ENCODE measurements at regions not wholly inside any gene's neighbourhood (a gene's known extent, or its start where the extent isn't known, plus 50 kb on each side); places are given as distances from the start of the nearest gene placed in this dataset.

GRCh38 chr14:61221906-61222305 is 59.2 kb downstream of the TMEM30B start:
- Histone ChIP-seq H2AK5ac (ENCODE audit: low read length) (no peak overlapping the region), H3K9ac (ENCODE audit: low read length) (no peak overlapping the region), H2BK5ac (ENCODE audit: low read depth, low read length, poor library complexity) (no peak overlapping the region), H3K9me3 (ENCODE audit: insufficient read depth, low read depth, low read length) (no peaks in the 10 kb centered on the region), H3K36me3 (ENCODE audit: control insufficient read depth in 1 of 2, insufficient read depth in 2 of 2, low read length in 2 of 2) (no peaks in the 10 kb centered on the region), H3K27me3 (ENCODE audit: insufficient read depth, low read length) (no peaks in the 10 kb centered on the region), H3K14ac (ENCODE audit: low read length) (no peak overlapping the region), H3K4me2 (ENCODE audit: low read length) (no peak overlapping the region), H2AFZ (ENCODE audit: insufficient read depth, low read length, poor library complexity) (no peak overlapping the region), H3K18ac (ENCODE audit: low read length) (no peak overlapping the region), H3K4me3 (ENCODE audit: low read depth, low read length) (no peak overlapping the region), H3K27ac (ENCODE audit: low read depth, low read length) (no peak overlapping the region), H2BK120ac (ENCODE audit: insufficient read depth, low read length, poor library complexity) (no peak overlapping the region), H4K8ac (ENCODE audit: low read depth, low read length) (no peak overlapping the region), H3K4ac (ENCODE audit: low read depth, low read length) (no peak overlapping the region), H3K4me1 (ENCODE audit: control insufficient read depth in 1 of 2, insufficient read depth in 2 of 2, low read length in 2 of 2) (peaks cover 2 to 4% of the 10 kb centered on the region in 2 experiments), H3K23ac (ENCODE audit: low read length) (no peak overlapping the region), H4K91ac (ENCODE audit: low read depth, low read length) (no peak overlapping the region), H3K79me1 (ENCODE audit: low read length) (no peaks in the 10 kb centered on the region), H3K79me2 (ENCODE audit: control insufficient read depth, insufficient read depth, low read length, poor library complexity) (no peaks in the 10 kb centered on the region), H4K12ac (ENCODE audit: low read depth, low read length) (no peak overlapping the region), H2BK12ac (ENCODE audit: low read length) (no peak overlapping the region)
- WGBS (ENCODE audit: extremely low coverage, insufficient coverage, insufficient read length), result no CpG with 5 or more reads among the region's 3 CpGs
- DNase-seq, result no peak

DNA sequence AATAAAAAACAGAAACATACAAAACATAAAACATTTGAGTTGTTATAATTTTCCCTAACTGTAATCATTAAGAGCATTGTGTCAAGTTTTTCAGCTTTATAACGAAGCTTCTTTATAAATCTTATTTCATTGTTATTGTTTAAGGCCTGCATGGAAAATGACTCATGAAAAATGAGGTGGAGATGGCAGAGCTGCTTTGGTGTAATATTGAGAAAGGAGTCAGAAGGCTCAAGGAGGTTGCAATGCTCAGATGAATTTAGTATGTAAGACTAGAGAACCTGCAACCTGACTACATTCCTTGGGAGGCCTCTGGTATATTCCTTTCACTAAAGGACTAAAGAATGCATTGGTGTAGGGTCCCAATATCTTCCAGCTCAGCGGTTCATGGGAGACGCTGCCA is 61.5 kb downstream of the TMEM30B start:
- H4K91ac ChIP-seq (ENCODE audit: low read depth, low read length), result no peak overlapping the region
- DNase-seq, result no peak
- WGBS (ENCODE audit: extremely low coverage, insufficient coverage, insufficient read length), result no CpG with 5 or more reads among the region's 3 CpGs

DNA sequence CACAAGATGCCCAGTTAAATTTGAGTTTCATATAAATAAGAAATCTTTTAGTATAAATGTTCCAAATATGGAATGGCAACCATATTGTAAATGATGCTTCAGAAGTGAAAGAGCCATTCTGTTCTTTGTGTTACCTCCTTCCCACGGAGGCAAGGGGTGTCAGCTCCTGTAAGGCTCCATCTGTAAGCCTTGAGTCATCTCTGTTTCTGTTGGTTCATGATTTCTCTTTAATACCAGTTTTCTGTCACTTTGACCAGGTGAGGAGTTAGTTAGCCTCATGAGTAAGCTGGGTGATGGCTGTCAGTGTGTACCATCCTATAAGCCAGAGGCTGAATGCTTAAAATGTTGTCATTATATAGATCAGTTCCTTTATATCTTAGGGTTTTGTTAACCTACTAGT is 61.9 kb downstream of the TMEM30B start:
- H2BK5ac ChIP-seq (ENCODE audit: low read depth, low read length, poor library complexity), result no peak overlapping the region
- no peak for DNase-seq
- H3K9me3 ChIP-seq (ENCODE audit: insufficient read depth, low read depth, low read length), result no peaks in the 10 kb centered on the region
- H3K4me2 ChIP-seq (ENCODE audit: low read length), result no peak overlapping the region
- no peak overlapping the region for H4K8ac ChIP-seq (ENCODE audit: low read depth, low read length)
- no peaks in the 10 kb centered on the region for H3K79me1 ChIP-seq (ENCODE audit: low read length)
- peaks cover 2 to 4% of the 10 kb centered on the region in 2 experiments for H3K4me1 ChIP-seq (ENCODE audit: control insufficient read depth in 1 of 2, insufficient read depth in 2 of 2, low read length in 2 of 2)
- no CpG with 5 or more reads among the region's 1 CpG for WGBS (ENCODE audit: extremely low coverage, insufficient coverage, insufficient read length)
- no peak overlapping the region for H3K9ac ChIP-seq (ENCODE audit: low read length)
- H3K27me3 ChIP-seq (ENCODE audit: insufficient read depth, low read length), result no peaks in the 10 kb centered on the region
- no peak overlapping the region for H4K12ac ChIP-seq (ENCODE audit: low read depth, low read length)
- no peaks in the 10 kb centered on the region for H3K36me3 ChIP-seq (ENCODE audit: control insufficient read depth in 1 of 2, insufficient read depth in 2 of 2, low read length in 2 of 2)
- no peak overlapping the region for H3K14ac ChIP-seq (ENCODE audit: low read length)
- H2BK120ac ChIP-seq (ENCODE audit: insufficient read depth, low read length, poor library complexity), result no peak overlapping the region
- no peak overlapping the region for H4K91ac ChIP-seq (ENCODE audit: low read depth, low read length)
- no peak overlapping the region for H2AK5ac ChIP-seq (ENCODE audit: low read length)
- no peaks in the 10 kb centered on the region for H3K79me2 ChIP-seq (ENCODE audit: control insufficient read depth, insufficient read depth, low read length, poor library complexity)
- H2BK12ac ChIP-seq (ENCODE audit: low read length), result no peak overlapping the region
- no peak overlapping the region for H3K4ac ChIP-seq (ENCODE audit: low read depth, low read length)
- no peak overlapping the region for H3K27ac ChIP-seq (ENCODE audit: low read depth, low read length)
- H3K4me3 ChIP-seq (ENCODE audit: low read depth, low read length), result no peak overlapping the region
- H2AFZ ChIP-seq (ENCODE audit: insufficient read depth, low read length, poor library complexity), result no peak overlapping the region
- H3K23ac ChIP-seq (ENCODE audit: low read length), result no peak overlapping the region
- H3K18ac ChIP-seq (ENCODE audit: low read length), result no peak overlapping the region

More for the DNA sequence above, 61.5 kb downstream of the TMEM30B start:
- H3K4me3 ChIP-seq (ENCODE audit: low read depth, low read length), result no peak overlapping the region
- no peaks in the 10 kb centered on the region for H3K36me3 ChIP-seq (ENCODE audit: control insufficient read depth in 1 of 2, insufficient read depth in 2 of 2, low read length in 2 of 2)
- H2BK5ac ChIP-seq (ENCODE audit: low read depth, low read length, poor library complexity), result no peak overlapping the region
- H3K27ac ChIP-seq (ENCODE audit: low read depth, low read length), result no peak overlapping the region
- no peaks in the 10 kb centered on the region for H3K9me3 ChIP-seq (ENCODE audit: insufficient read depth, low read depth, low read length)
- H3K27me3 ChIP-seq (ENCODE audit: insufficient read depth, low read length), result no peaks in the 10 kb centered on the region
- H3K4ac ChIP-seq (ENCODE audit: low read depth, low read length), result no peak overlapping the region
- H3K79me1 ChIP-seq (ENCODE audit: low read length), result no peaks in the 10 kb centered on the region
- no peak overlapping the region for H2BK12ac ChIP-seq (ENCODE audit: low read length)
- peaks cover 2 to 4% of the 10 kb centered on the region in 2 experiments for H3K4me1 ChIP-seq (ENCODE audit: control insufficient read depth in 1 of 2, insufficient read depth in 2 of 2, low read length in 2 of 2)
- no peak overlapping the region for H3K9ac ChIP-seq (ENCODE audit: low read length)
- H2BK120ac ChIP-seq (ENCODE audit: insufficient read depth, low read length, poor library complexity), result no peak overlapping the region
- no peak overlapping the region for H2AFZ ChIP-seq (ENCODE audit: insufficient read depth, low read length, poor library complexity)
- no peak overlapping the region for H4K12ac ChIP-seq (ENCODE audit: low read depth, low read length)
- no peak overlapping the region for H3K18ac ChIP-seq (ENCODE audit: low read length)
- no peak overlapping the region for H3K23ac ChIP-seq (ENCODE audit: low read length)
- no peak overlapping the region for H4K8ac ChIP-seq (ENCODE audit: low read depth, low read length)
- H2AK5ac ChIP-seq (ENCODE audit: low read length), result no peak overlapping the region
- no peak overlapping the region for H3K14ac ChIP-seq (ENCODE audit: low read length)
- no peaks in the 10 kb centered on the region for H3K79me2 ChIP-seq (ENCODE audit: control insufficient read depth, insufficient read depth, low read length, poor library complexity)
- no peak overlapping the region for H3K4me2 ChIP-seq (ENCODE audit: low read length)

- Histone ChIP-seq H3K4me1 (ENCODE audit: control insufficient read depth in 1 of 2, insufficient read depth in 2 of 2, low read length in 2 of 2) (peaks cover 2 to 4% of the 10 kb centered on the region in 2 experiments), H4K12ac (ENCODE audit: low read depth, low read length) (no peak overlapping the region), H3K23ac (ENCODE audit: low read length) (no peak overlapping the region), H2BK5ac (ENCODE audit: low read depth, low read length, poor library complexity) (no peak overlapping the region), H3K4me3 (ENCODE audit: low read depth, low read length) (no peak overlapping the region), H3K27ac (ENCODE audit: low read depth, low read length) (no peak overlapping the region), H4K8ac (ENCODE audit: low read depth, low read length) (no peak overlapping the region), H3K9me3 (ENCODE audit: insufficient read depth, low read depth, low read length) (no peaks in the 10 kb centered on the region), H3K14ac (ENCODE audit: low read length) (no peak overlapping the region), H3K79me1 (ENCODE audit: low read length) (no peaks in the 10 kb centered on the region), H3K9ac (ENCODE audit: low read length) (no peak overlapping the region), H3K4ac (ENCODE audit: low read depth, low read length) (no peak overlapping the region), H3K36me3 (ENCODE audit: control insufficient read depth in 1 of 2, insufficient read depth in 2 of 2, low read length in 2 of 2) (no peaks in the 10 kb centered on the region), H2AK5ac (ENCODE audit: low read length) (no peak overlapping the region), H2BK12ac (ENCODE audit: low read length) (no peak overlapping the region), H3K18ac (ENCODE audit: low read length) (no peak overlapping the region), H3K79me2 (ENCODE audit: control insufficient read depth, insufficient read depth, low read length, poor library complexity) (no peaks in the 10 kb centered on the region), H3K4me2 (ENCODE audit: low read length) (no peak overlapping the region), H2AFZ (ENCODE audit: insufficient read depth, low read length, poor library complexity) (no peak overlapping the region), H3K27me3 (ENCODE audit: insufficient read depth, low read length) (no peaks in the 10 kb centered on the region), H2BK120ac (ENCODE audit: insufficient read depth, low read length, poor library complexity) (no peak overlapping the region), H4K91ac (ENCODE audit: low read depth, low read length) (no peak overlapping the region)
- WGBS (ENCODE audit: extremely low coverage, insufficient coverage, insufficient read length), result no CpG with 5 or more reads among the region's 6 CpGs
- DNase-seq, result no peak
These were observed 62.4 kb downstream of the TMEM30B start for GRCh38 chr14:61218767-61219166.

Measured in trophoblast cell (in vitro differentiated cells and primary cell).